ENCODE measurements at regions not wholly inside any gene's neighbourhood (a gene's known extent, or its start where the extent isn't known, plus 50 kb on each side); places are given as distances from the start of the nearest gene placed in this dataset.

DNA sequence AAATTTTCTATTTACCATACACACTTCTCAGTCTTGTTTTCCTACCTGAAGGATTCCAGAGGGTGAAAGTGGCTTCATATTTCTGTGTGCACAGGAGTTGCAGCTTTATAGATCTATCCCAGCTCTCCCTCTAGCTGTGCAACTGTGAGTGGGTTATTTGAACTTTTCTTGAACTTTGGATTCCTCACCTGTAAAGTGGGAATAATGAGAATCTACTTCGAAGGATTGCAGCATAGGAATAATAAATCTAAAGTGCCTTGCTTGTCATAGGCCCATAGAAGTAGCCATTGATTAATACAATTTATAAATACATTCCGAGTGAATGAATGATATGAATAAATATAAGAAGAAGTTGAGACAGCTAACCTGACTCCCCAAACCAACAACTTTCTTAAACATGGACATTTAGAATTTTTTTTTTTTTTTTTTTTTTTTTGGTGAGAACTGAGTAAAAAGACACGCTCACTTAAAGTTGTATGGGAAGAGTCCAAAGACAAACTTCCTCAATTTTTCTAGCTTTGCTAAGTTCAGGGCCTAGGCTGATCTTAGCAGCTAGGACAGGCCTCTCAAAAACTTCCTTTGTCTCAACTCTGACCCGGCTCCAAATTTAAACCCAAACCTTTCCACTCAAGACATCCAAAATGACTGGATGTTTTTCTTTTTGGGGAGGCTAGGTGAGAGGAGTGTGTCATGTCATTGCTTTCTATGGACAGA is 203.3 kb upstream of the FBXO11 start:
- H3K9me2 ChIP-seq (ENCODE audit: insufficient read depth), result no peaks in the 10 kb centered on the region
- TF ChIP-seq EZH2phosphoT487 (IDR thresholded peaks at IDR 0.05; ENCODE audit: unreplicated experiment), result no peak
- no peak for TF ChIP-seq EZH2 (IDR thresholded peaks at IDR 0.05; ENCODE audit: low read depth, unreplicated experiment)
- TF ChIP-seq ZNF462 (CRISPR knock-in tag; IDR thresholded peaks at IDR 0.05), result no peak
- TF ChIP-seq STAT1 (IDR thresholded peaks at IDR 0.05; ENCODE audit: unreplicated experiment), result no peak
- TF ChIP-seq ZNF114 (CRISPR knock-in tag; IDR thresholded peaks at IDR 0.05), result no peak
- TF ChIP-seq REST (IDR thresholded peaks at IDR 0.05; ENCODE audit: unreplicated experiment), result no peak
- TF ChIP-seq, protein P1, sequence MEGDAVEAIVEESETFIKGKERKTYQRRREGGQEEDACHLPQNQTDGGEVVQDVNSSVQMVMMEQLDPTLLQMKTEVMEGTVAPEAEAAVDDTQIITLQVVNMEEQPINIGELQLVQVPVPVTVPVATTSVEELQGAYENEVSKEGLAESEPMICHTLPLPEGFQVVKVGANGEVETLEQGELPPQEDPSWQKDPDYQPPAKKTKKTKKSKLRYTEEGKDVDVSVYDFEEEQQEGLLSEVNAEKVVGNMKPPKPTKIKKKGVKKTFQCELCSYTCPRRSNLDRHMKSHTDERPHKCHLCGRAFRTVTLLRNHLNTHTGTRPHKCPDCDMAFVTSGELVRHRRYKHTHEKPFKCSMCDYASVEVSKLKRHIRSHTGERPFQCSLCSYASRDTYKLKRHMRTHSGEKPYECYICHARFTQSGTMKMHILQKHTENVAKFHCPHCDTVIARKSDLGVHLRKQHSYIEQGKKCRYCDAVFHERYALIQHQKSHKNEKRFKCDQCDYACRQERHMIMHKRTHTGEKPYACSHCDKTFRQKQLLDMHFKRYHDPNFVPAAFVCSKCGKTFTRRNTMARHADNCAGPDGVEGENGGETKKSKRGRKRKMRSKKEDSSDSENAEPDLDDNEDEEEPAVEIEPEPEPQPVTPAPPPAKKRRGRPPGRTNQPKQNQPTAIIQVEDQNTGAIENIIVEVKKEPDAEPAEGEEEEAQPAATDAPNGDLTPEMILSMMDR (conservative IDR thresholded peaks at IDR 0.05; ENCODE audit: low read depth in 2 of 2), result no peak
- ATAC-seq (no peak), DNase-seq (ENCODE audit: low spot score) (no peak)
- no peaks in the 10 kb centered on the region for H3K36me3 ChIP-seq (ENCODE audit: insufficient read depth)
- Mint-ChIP-seq H3K9me3 (no peaks in the 10 kb centered on the region; the same call in 2 of the 3 replicates), H3K4me1 (peaks cover 33% of the 10 kb centered on the region), H3K27me3 (ENCODE audit: insufficient read depth, low read depth, poor library complexity) (peaks cover 3% of the 10 kb centered on the region), H3K4me3 (no peak overlapping the region), H3K27ac (no peak overlapping the region), H3K36me3 (ENCODE audit: low read depth) (no peaks in the 10 kb centered on the region)
- H3K4me1 ChIP-seq (ENCODE audit: insufficient read depth), result peaks cover 18% of the 10 kb centered on the region
- H3F3A ChIP-seq (replicated peaks; ENCODE audit: low read depth), result no peaks in the 10 kb centered on the region
- H3K27me3 ChIP-seq (ENCODE audit: insufficient read depth), result no peaks in the 10 kb centered on the region
- no peaks in the 10 kb centered on the region for H3K79me2 ChIP-seq (replicated peaks; ENCODE audit: insufficient read depth)
- no peak overlapping the region for H3K27ac ChIP-seq (ENCODE audit: low read depth)
- H3K4me2 ChIP-seq, result no peak overlapping the region
- H3K4me3 ChIP-seq, result no peak overlapping the region
- H4K20me1 ChIP-seq (replicated peaks; ENCODE audit: insufficient read depth), result no peaks in the 10 kb centered on the region
- H2AFZ ChIP-seq, result no peak overlapping the region

All from GM23338 (cell line).